NB4 (cell line): ENCODE measurements at regions not wholly inside any gene's neighbourhood (a gene's known extent, or its start where the extent isn't known, plus 50 kb on each side); places are given as distances from the start of the nearest gene placed in this dataset.

Experiments used
- CTCF ChIP-seq: IDR thresholded peaks from one replicate; pipeline ENCODE4 v1.5.1; 2012; ENCODE audit warnings: low read depth, low read length
- MYC ChIP-seq: IDR thresholded peaks from 2 replicates; pipeline ENCODE4 v1.6.1; 2011; ENCODE audit warnings: low read depth, low read length
- POLR2A ChIP-seq: IDR thresholded peaks from 2 replicates; pipeline ENCODE4 v1.6.1; 2011; ENCODE audit warnings: mild to moderate bottlenecking; ENCODE audit not compliant: insufficient read length; ENCODE audit errors: extremely low read depth
- TF ChIP-seq, protein P1 (sequence below): IDR thresholded peaks from 2 replicates; pipeline ENCODE4 v1.6.1; 2011; ENCODE audit warnings: low read depth, low read length

DNA sequence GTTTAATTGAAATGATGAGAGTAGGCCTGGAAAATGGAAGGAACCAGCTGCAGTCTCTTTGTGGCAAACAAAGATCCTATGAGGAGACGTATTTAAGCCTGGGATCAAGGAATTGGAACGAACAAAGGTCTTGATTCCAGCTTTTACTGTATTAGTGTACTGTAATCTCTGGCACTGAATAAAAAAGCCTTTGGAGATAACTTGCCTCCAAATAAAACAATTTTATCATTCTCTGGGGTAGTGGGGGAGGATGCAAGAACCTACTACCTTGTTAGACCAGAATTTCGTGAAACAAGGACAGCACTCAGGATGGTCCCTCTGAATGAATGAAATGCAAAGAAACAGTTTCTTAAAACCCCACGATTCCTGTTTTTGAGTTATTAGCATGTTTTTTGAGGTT lies 134.2 kb downstream of the RWDD3 start:
- no peak for TF ChIP-seq POLR2A
- no peak for TF ChIP-seq CTCF
- TF ChIP-seq, protein P1, sequence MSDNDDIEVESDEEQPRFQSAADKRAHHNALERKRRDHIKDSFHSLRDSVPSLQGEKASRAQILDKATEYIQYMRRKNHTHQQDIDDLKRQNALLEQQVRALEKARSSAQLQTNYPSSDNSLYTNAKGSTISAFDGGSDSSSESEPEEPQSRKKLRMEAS: no peak
- no peak for TF ChIP-seq MYC
